Gastrocnemius medialis (tissue), 4 donors: ENCODE measurements at regions not wholly inside any gene's neighbourhood (a gene's known extent, or its start where the extent isn't known, plus 50 kb on each side); places are given as distances from the start of the nearest gene placed in this dataset.

ENCODE experiments used
- ATAC-seq, 2 donors: fragments of 150-250 bp; one replicate each; pipeline ENCODE4 v1.9.1; 2016
- DNase-seq, 2 donors: peaks; one replicate each; pipeline ENCODE4 v3.0.0-alpha.2; 2019
- H3K27ac ChIP-seq, 4 donors: fragments of 200-600 bp; sonication (generic); 1 replicate in 1 of 4; 2 replicates in 3 of 4; pipeline ENCODE4 v1.5.1; 2016 to 2018; ENCODE audit warnings: mild to moderate bottlenecking in 2 of 4, moderate library complexity in 1 of 4
- H3K27me3 ChIP-seq, 3 donors: fragments of 200-600 bp; sonication (generic) in 2 of 3; 1 replicate in 1 of 3; 2 replicates in 2 of 3; pipeline versions ENCODE4 v1.5.1 to v1.6.0; 2016 to 2019; ENCODE audit warnings: mild to moderate bottlenecking in 1 of 3, moderate library complexity in 1 of 3
- H3K36me3 ChIP-seq, 2 donors: fragments of 200-600 bp; sonication (generic) in 1 of 2; one replicate each; pipeline ENCODE4 v1.5.1; 2017 to 2018
- H3K4me1 ChIP-seq, 2 donors: fragments of 200-600 bp; sonication (generic) in 1 of 2; one replicate each; pipeline ENCODE4 v1.5.1; 2016 to 2017; ENCODE audit warnings: mild to moderate bottlenecking in 2 of 2
- H3K4me3 ChIP-seq, 4 donors: fragments of 200-600 bp; sonication (generic) in 3 of 4; 1 replicate in 1 of 4; 2 replicates in 3 of 4; pipeline ENCODE4 v1.5.1; 2016 to 2019; ENCODE audit warnings: mild to moderate bottlenecking in 2 of 4
- H3K9me3 ChIP-seq, 3 donors: fragments of 200-600 bp; sonication (generic) in 2 of 3; 1 replicate in 1 of 3; 2 replicates in 2 of 3; pipeline ENCODE4 v1.5.1; 2016 to 2019
- CTCF ChIP-seq, 5 experiments: fragments of 450-650 bp in 3 of 5; fragments of 200-600 bp in 2 of 5; sonication (generic) in 2 of 5; IDR thresholded peaks in 4 of 5; conservative IDR thresholded peaks in 1 of 5; 1 replicate in 4 of 5; 2 replicates in 1 of 5; pipeline ENCODE4 v1.5.1; 2016 to 2019; ENCODE audit warnings: antibody characterized with exemption in 5 of 5, mild to moderate bottlenecking in 3 of 5, moderate library complexity in 3 of 5
- POLR2A ChIP-seq, 2 donors: fragments of 450-650 bp; IDR thresholded peaks; one replicate each; pipeline ENCODE4 v1.6.1; 2017; ENCODE audit warnings: antibody characterized with exemption in 2 of 2, mild to moderate bottlenecking in 2 of 2, moderate library complexity in 2 of 2
- in situ Hi-C, 4 donors: fragments of 200-750 bp; cut with MboI; loops; one replicate each; pipeline versions ENCODE4 v1.15.0 to v1.8.0; 2017; ENCODE audit warnings: low sequenced_read_pairs in 4 of 4
- intact Hi-C: fragments of 100-400 bp; cut with DNase I; formaldehyde crosslinking; loops from one replicate; pipeline ENCODE4 v1.15.1; 2023; ENCODE audit warnings: low total_unique reads

GRCh38 chr22:17283423-17283822 is 64.2 kb upstream of the ADA2 start:
- Histone ChIP-seq H3K4me1 (no peaks in the 10 kb centered on the region), H3K36me3 (no peaks in the 10 kb centered on the region), H3K27me3 (no peaks in the 10 kb centered on the region), H3K27ac (no peak overlapping the region), H3K4me3 (no peak overlapping the region), H3K9me3 (no peaks in the 10 kb centered on the region)
- in situ Hi-C loops (loop anchor here in 1 of 4 donors (10.0 kb wide), 1 partner anchor 51 kb away; no protein-coding TSS in a partner anchor), intact Hi-C loops (no loop called here)
- no peak for DNase-seq
- TF ChIP-seq POLR2A (IDR thresholded peaks at IDR 0.05) (no peak), CTCF (IDR thresholded peaks at IDR 0.05 in 4 of 5, conservative IDR thresholded peaks at IDR 0.05 in 1 of 5) (no peak)
- no peak for ATAC-seq

- DNase-seq (no peak), ATAC-seq (no peak)
- no peak for TF ChIP-seq POLR2A (IDR thresholded peaks at IDR 0.05)
- no peak for TF ChIP-seq CTCF (IDR thresholded peaks at IDR 0.05 in 4 of 5, conservative IDR thresholded peaks at IDR 0.05 in 1 of 5)
- no peaks in the 10 kb centered on the region for H3K4me1 ChIP-seq
- no peak overlapping the region for H3K27ac ChIP-seq
- in situ Hi-C loops (loop anchor here in 1 of 4 donors (10.0 kb wide), 1 partner anchor 53 kb away; no protein-coding TSS in a partner anchor), intact Hi-C loops (no loop called here)
- no peak overlapping the region for H3K4me3 ChIP-seq
- no peaks in the 10 kb centered on the region for H3K36me3 ChIP-seq
- H3K9me3 ChIP-seq = no peaks in the 10 kb centered on the region
- no peaks in the 10 kb centered on the region for H3K27me3 ChIP-seq
Measured at GRCh38 chr22:17281440-17281841, 62.2 kb upstream of the ADA2 start.

- Histone ChIP-seq H3K36me3 (no peaks in the 10 kb centered on the region), H3K9me3 (no peaks in the 10 kb centered on the region), H3K27ac (no peak overlapping the region), H3K27me3 (no peaks in the 10 kb centered on the region), H3K4me3 (no peak overlapping the region), H3K4me1 (no peaks in the 10 kb centered on the region)
- DNase-seq (no peak), ATAC-seq (no peak)
- intact Hi-C loops = no loop called here
- no peak for TF ChIP-seq POLR2A (IDR thresholded peaks at IDR 0.05)
- TF ChIP-seq CTCF (IDR thresholded peaks at IDR 0.05 in 4 of 5, conservative IDR thresholded peaks at IDR 0.05 in 1 of 5) = no peak
- in situ Hi-C loops = loop anchor here in 1 of 4 donors (10.0 kb wide), 1 partner anchor 54 kb away; no protein-coding TSS in a partner anchor
Measured at GRCh38 chr22:17281026-17281425, 61.8 kb upstream of the ADA2 start.

- no peak for ATAC-seq
- Histone ChIP-seq H3K9me3 (no peaks in the 10 kb centered on the region), H3K27ac (no peak overlapping the region), H3K27me3 (no peaks in the 10 kb centered on the region), H3K4me1 (no peaks in the 10 kb centered on the region), H3K36me3 (no peaks in the 10 kb centered on the region), H3K4me3 (no peak overlapping the region)
- in situ Hi-C loops (no loop called here), intact Hi-C loops (no loop called here)
- DNase-seq = no peak
- TF ChIP-seq CTCF (IDR thresholded peaks at IDR 0.05 in 4 of 5, conservative IDR thresholded peaks at IDR 0.05 in 1 of 5) (no peak), POLR2A (IDR thresholded peaks at IDR 0.05) (no peak)
Measured at GRCh38 chr22:17272511-17272991, 53.3 kb upstream of the ADA2 start.
